ENCODE measurements at regions not wholly inside any gene's neighbourhood (a gene's known extent, or its start where the extent isn't known, plus 50 kb on each side); places are given as distances from the start of the nearest gene placed in this dataset.

DNA sequence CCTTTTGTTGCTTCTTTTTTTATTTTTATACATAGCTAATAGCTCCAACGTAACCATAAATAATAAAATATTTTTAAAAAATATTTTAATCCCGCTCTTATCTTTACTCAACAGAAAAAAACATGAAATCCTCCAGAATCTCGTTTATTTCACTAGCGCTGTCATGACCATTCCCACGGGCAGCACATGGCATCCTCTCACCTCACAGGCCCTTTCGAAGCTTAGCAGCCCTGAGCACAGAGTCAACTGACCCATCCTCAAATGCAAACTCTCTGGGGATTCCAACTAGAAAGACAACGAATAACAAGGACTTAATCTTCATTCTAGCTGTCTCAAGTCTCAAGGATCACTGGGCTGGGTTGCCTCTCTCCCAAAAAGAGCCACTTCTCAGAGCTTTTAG lies 285.9 kb upstream of the PPARGC1A start:
- TF ChIP-seq, protein P1, sequence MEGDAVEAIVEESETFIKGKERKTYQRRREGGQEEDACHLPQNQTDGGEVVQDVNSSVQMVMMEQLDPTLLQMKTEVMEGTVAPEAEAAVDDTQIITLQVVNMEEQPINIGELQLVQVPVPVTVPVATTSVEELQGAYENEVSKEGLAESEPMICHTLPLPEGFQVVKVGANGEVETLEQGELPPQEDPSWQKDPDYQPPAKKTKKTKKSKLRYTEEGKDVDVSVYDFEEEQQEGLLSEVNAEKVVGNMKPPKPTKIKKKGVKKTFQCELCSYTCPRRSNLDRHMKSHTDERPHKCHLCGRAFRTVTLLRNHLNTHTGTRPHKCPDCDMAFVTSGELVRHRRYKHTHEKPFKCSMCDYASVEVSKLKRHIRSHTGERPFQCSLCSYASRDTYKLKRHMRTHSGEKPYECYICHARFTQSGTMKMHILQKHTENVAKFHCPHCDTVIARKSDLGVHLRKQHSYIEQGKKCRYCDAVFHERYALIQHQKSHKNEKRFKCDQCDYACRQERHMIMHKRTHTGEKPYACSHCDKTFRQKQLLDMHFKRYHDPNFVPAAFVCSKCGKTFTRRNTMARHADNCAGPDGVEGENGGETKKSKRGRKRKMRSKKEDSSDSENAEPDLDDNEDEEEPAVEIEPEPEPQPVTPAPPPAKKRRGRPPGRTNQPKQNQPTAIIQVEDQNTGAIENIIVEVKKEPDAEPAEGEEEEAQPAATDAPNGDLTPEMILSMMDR (IDR thresholded peaks at IDR 0.05; ENCODE audit: insufficient read depth, low read length) = no peak
- DNase-seq (ENCODE audit: low read depth) = no peak
- no peak overlapping the region for H3K4me3 ChIP-seq (ENCODE audit: low read depth, low read length)

- TF ChIP-seq, protein P1 (IDR thresholded peaks at IDR 0.05; ENCODE audit: insufficient read depth, low read length) = no peak
- DNase-seq (ENCODE audit: low read depth) = no peak
- no peak overlapping the region for H3K4me3 ChIP-seq (ENCODE audit: low read depth, low read length)
These were observed 284.8 kb upstream of the PPARGC1A start for GRCh38 chr4:24174602-24175001.

GRCh38 chr4:24172406-24172805 lies 282.6 kb upstream of the PPARGC1A start:
- TF ChIP-seq, protein P1 (IDR thresholded peaks at IDR 0.05; ENCODE audit: insufficient read depth, low read length) = no peak
- no peak for DNase-seq (ENCODE audit: low read depth)
- no peak overlapping the region for H3K4me3 ChIP-seq (ENCODE audit: low read depth, low read length)

- no peak overlapping the region for H3K4me3 ChIP-seq (ENCODE audit: low read depth, low read length)
- TF ChIP-seq, protein P1 (IDR thresholded peaks at IDR 0.05; ENCODE audit: insufficient read depth, low read length) = no peak
- no peak for DNase-seq (ENCODE audit: low read depth)
These were observed 280.1 kb upstream of the PPARGC1A start for GRCh38 chr4:24169956-24170355.

DNA sequence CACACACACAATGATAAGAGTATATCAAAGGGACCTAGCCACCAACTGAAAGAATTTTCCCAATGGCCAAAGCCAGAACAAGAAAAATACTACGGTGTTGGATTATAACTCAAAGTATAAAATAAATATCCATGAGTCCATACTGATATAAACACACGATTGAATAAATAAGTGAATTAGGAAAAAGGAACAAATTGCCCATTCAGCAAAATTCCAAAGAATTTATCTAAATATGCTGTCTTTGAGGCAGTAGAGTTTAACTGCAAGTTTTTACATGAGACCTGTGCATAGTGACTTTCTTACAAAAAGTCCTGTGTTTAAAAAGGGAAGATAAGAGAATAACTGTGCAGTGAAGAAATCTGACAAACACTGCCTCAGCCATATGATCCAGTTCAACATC lies 278.8 kb upstream of the PPARGC1A start:
- TF ChIP-seq, protein P1 (IDR thresholded peaks at IDR 0.05; ENCODE audit: insufficient read depth, low read length) = no peak
- no peak overlapping the region for H3K4me3 ChIP-seq (ENCODE audit: low read depth, low read length)
- DNase-seq (ENCODE audit: low read depth) = no peak

- TF ChIP-seq, protein P1 (IDR thresholded peaks at IDR 0.05; ENCODE audit: insufficient read depth, low read length) = no peak
- no peak for DNase-seq (ENCODE audit: low read depth)
These were observed 276.7 kb upstream of the PPARGC1A start for GRCh38 chr4:24166501-24166900.

GRCh38 chr4:24164797-24165196 lies 274.9 kb upstream of the PPARGC1A start:
- no peak overlapping the region for H3K4me3 ChIP-seq (ENCODE audit: low read depth, low read length)
- TF ChIP-seq, protein P1 (IDR thresholded peaks at IDR 0.05; ENCODE audit: insufficient read depth, low read length) = no peak
- DNase-seq (ENCODE audit: low read depth) = no peak

More at GRCh38 chr4:24166501-24166900, 276.7 kb upstream of the PPARGC1A start:
- no peak overlapping the region for H3K4me3 ChIP-seq (ENCODE audit: low read depth, low read length)

Measured in fibroblast of the aortic adventitia (primary cell).